OCI-LY1 (cell line): ENCODE measurements at regions not wholly inside any gene's neighbourhood (a gene's known extent, or its start where the extent isn't known, plus 50 kb on each side); places are given as distances from the start of the nearest gene placed in this dataset.

Source experiments
- H2AFZ ChIP-seq: fragments of 200-600 bp; sonication (generic), shearing (Covaris generic); 2 replicates; pipeline ENCODE4 v1.6.0; 2014; ENCODE audit warnings: antibody characterized with exemption, mild to moderate bottlenecking, low read length
- H3F3A ChIP-seq: fragments of 200-600 bp; sonication (generic), shearing (Covaris generic); 2 replicates; pipeline ENCODE4 v1.6.0; 2014; ENCODE audit warnings: mild to moderate bottlenecking, antibody characterized with exemption, low read length, moderate library complexity; ENCODE audit not compliant: insufficient read depth
- H3K27ac ChIP-seq: fragments of 200-600 bp; sonication (generic); 2 replicates; pipeline ENCODE4 v1.5.1; 2014; ENCODE audit warnings: low read length, mixed run types, mild to moderate bottlenecking, low read depth; ENCODE audit not compliant: poor library complexity, severe bottlenecking
- H3K27me3 ChIP-seq: fragments of 200-600 bp; sonication (generic); 2 replicates; pipeline ENCODE4 v1.6.0; 2014; ENCODE audit warnings: antibody characterized with exemption, mild to moderate bottlenecking, low read length, moderate library complexity; ENCODE audit not compliant: insufficient read depth
- H3K36me3 ChIP-seq: fragments of 200-600 bp; sonication (generic); 2 replicates; pipeline ENCODE4 v1.6.1; 2014; ENCODE audit warnings: mild to moderate bottlenecking, antibody characterized with exemption, low read length, moderate library complexity, mixed read lengths; ENCODE audit not compliant: insufficient read depth
- H3K4me1 ChIP-seq: fragments of 200-600 bp; sonication (generic); 2 replicates; pipeline ENCODE4 v1.5.1; 2014; ENCODE audit warnings: mild to moderate bottlenecking, low read length, moderate library complexity; ENCODE audit not compliant: insufficient read depth, severe bottlenecking
- H3K4me2 ChIP-seq: fragments of 200-600 bp; sonication (generic), shearing (Covaris generic); 2 replicates; pipeline ENCODE4 v1.6.1; 2014; ENCODE audit warnings: low read length
- H3K4me3 ChIP-seq: fragments of 200-600 bp; sonication (generic); 2 replicates; pipeline ENCODE4 v1.5.1; 2014; ENCODE audit warnings: low read length, low read depth, mild to moderate bottlenecking, mixed read lengths; ENCODE audit not compliant: poor library complexity, severe bottlenecking
- H3K79me2 ChIP-seq: fragments of 200-600 bp; shearing (Covaris generic); 2 replicates; pipeline ENCODE4 v1.6.1; 2016; ENCODE audit warnings: mixed run types, low read length, mixed read lengths; ENCODE audit not compliant: insufficient read depth
- H3K9ac ChIP-seq: fragments of 200-600 bp; sonication (generic), shearing (Covaris generic); 2 replicates; pipeline ENCODE4 v1.6.1; 2014; ENCODE audit warnings: mild to moderate bottlenecking, low read length, mixed read lengths
- H3K9me2 ChIP-seq: fragments of 200-600 bp; sonication (generic), shearing (Covaris generic); 2 replicates; pipeline ENCODE4 v1.6.1; 2014; ENCODE audit warnings: low read depth, mild to moderate bottlenecking, low read length, mixed read lengths
- H3K9me3 ChIP-seq: fragments of 200-600 bp; shearing (Covaris generic); 2 replicates; pipeline ENCODE4 v1.6.1; 2014; ENCODE audit warnings: low read length, mixed read lengths
- H4K20me1 ChIP-seq: fragments of 200-600 bp; sonication (generic), shearing (Covaris generic); 2 replicates; pipeline ENCODE4 v1.6.0; 2016; ENCODE audit warnings: mild to moderate bottlenecking, low read length; ENCODE audit not compliant: insufficient read depth
- EZH2 ChIP-seq: fragments of 200-600 bp; sonication (generic), shearing (Covaris generic); IDR thresholded peaks from 2 replicates; pipeline ENCODE4 v1.8.0; 2017; ENCODE audit warnings: borderline replicate concordance, mixed run types, mild to moderate bottlenecking, antibody characterized with exemption, low read length, moderate library complexity, mixed read lengths
- TF ChIP-seq, protein P1 (sequence below): fragments of 200-600 bp; sonication (generic), shearing (Covaris generic); IDR thresholded peaks from 2 replicates; pipeline ENCODE4 v1.5.1; 2017; ENCODE audit warnings: mild to moderate bottlenecking, antibody characterized with exemption, low read length, moderate library complexity, mixed read lengths

DNA sequence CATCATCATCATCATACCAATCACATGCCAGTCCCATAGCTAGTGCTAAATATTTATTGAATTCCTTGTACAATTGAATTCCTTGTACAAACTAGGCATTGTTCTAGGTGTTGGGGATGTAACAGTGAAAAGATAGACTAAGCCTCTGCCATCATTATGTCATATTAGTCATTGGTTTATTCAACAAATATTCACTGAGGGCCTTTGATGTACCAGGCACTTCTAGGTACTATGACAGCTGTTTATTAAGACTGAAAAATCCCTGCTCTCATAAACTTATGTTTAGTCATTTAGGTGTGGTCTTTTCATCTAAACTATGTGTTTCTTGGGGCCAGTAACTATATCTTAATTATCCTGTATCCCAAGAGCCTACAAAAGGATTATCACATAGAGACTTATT is 412.3 kb upstream of the ETAA1 start:
- Histone ChIP-seq H3K36me3 (no peaks in the 10 kb centered on the region), H3K4me2 (no peak overlapping the region), H3K9ac (no peak overlapping the region), H3K27me3 (no peaks in the 10 kb centered on the region), H4K20me1 (no peaks in the 10 kb centered on the region), H3K9me2 (no peaks in the 10 kb centered on the region), H3K27ac (no peak overlapping the region), H3K4me3 (no peak overlapping the region), H2AFZ (no peak overlapping the region), H3K9me3 (no peaks in the 10 kb centered on the region), H3K79me2 (no peaks in the 10 kb centered on the region), H3K4me1 (no peaks in the 10 kb centered on the region), H3F3A (no peaks in the 10 kb centered on the region)
- no peak for TF ChIP-seq EZH2
- TF ChIP-seq, protein P1, sequence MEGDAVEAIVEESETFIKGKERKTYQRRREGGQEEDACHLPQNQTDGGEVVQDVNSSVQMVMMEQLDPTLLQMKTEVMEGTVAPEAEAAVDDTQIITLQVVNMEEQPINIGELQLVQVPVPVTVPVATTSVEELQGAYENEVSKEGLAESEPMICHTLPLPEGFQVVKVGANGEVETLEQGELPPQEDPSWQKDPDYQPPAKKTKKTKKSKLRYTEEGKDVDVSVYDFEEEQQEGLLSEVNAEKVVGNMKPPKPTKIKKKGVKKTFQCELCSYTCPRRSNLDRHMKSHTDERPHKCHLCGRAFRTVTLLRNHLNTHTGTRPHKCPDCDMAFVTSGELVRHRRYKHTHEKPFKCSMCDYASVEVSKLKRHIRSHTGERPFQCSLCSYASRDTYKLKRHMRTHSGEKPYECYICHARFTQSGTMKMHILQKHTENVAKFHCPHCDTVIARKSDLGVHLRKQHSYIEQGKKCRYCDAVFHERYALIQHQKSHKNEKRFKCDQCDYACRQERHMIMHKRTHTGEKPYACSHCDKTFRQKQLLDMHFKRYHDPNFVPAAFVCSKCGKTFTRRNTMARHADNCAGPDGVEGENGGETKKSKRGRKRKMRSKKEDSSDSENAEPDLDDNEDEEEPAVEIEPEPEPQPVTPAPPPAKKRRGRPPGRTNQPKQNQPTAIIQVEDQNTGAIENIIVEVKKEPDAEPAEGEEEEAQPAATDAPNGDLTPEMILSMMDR = no peak

DNA sequence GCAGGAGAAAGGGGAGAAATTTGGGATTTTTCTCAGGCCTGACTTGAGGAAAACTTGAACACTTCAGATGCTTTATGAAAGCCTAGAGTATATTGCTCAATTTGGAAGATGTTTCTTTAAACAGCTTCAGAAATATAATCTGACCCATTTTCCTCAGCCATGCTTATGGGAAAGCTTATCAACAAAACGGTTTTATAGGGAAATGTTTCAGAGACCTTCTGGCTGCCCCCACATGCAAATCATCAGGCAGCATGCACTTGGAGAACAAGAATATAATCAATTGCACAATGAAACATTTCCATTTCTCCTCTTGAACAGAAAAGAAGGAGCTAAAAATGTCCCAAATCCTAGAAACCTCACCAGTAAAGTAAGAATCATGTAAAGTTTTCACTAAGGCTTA is 411.2 kb upstream of the ETAA1 start:
- Histone ChIP-seq H4K20me1 (no peaks in the 10 kb centered on the region), H3K4me2 (no peak overlapping the region), H3F3A (no peaks in the 10 kb centered on the region), H2AFZ (no peak overlapping the region), H3K9me2 (no peaks in the 10 kb centered on the region), H3K36me3 (no peaks in the 10 kb centered on the region), H3K9me3 (no peaks in the 10 kb centered on the region), H3K27me3 (no peaks in the 10 kb centered on the region), H3K9ac (no peak overlapping the region), H3K4me3 (no peak overlapping the region), H3K27ac (no peak overlapping the region), H3K79me2 (no peaks in the 10 kb centered on the region), H3K4me1 (no peaks in the 10 kb centered on the region)
- TF ChIP-seq, protein P1 = no peak
- TF ChIP-seq EZH2 = no peak

DNA sequence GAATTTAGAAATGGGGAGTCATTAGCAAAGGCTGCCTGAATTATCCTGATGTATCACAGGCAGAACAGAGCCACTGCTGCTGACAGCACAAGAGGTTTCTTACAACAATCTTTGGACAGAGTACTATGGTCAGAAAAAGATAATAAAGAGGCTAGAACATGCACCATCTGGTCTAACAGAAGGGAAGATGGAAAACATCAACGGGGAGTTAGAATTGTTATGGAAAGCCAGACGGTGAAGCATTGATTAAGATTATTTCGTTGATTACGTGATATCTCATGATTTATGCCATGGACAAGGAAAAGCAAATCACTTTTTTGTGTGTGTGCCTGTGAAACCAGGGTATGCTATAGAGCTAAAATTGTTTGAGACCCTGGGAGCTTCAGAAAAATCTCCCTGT is 409.4 kb upstream of the ETAA1 start:
- Histone ChIP-seq H3K36me3 (no peaks in the 10 kb centered on the region), H3K9me2 (no peaks in the 10 kb centered on the region), H3K4me3 (no peak overlapping the region), H3K79me2 (no peaks in the 10 kb centered on the region), H3K4me1 (no peaks in the 10 kb centered on the region), H3K27ac (no peak overlapping the region), H4K20me1 (no peaks in the 10 kb centered on the region), H2AFZ (no peak overlapping the region), H3K27me3 (no peaks in the 10 kb centered on the region), H3K4me2 (no peak overlapping the region), H3F3A (no peaks in the 10 kb centered on the region), H3K9me3 (no peaks in the 10 kb centered on the region), H3K9ac (no peak overlapping the region)
- no peak for TF ChIP-seq EZH2
- TF ChIP-seq, protein P1 = no peak
